Sigmoid colon (tissue), 4 donors: ENCODE measurements at regions not wholly inside any gene's neighbourhood (a gene's known extent, or its start where the extent isn't known, plus 50 kb on each side); places are given as distances from the start of the nearest gene placed in this dataset.

ENCODE experiments used
- EP300 ChIP-seq, 4 donors: sonication (generic); formaldehyde crosslinking; IDR thresholded peaks; one replicate each; pipeline ENCODE4 v1.6.1; 2017; ENCODE audit warnings: antibody characterized with exemption in 4 of 4
- TF ChIP-seq, protein P1 (sequence below), 4 experiments: fragments of 450-650 bp in 3 of 4; fragments of 200-600 bp in 1 of 4; IDR thresholded peaks; one replicate each; pipeline ENCODE4 v1.5.1; 2016 to 2019; ENCODE audit warnings: antibody characterized with exemption in 4 of 4, mild to moderate bottlenecking in 3 of 4, moderate library complexity in 2 of 4

DNA sequence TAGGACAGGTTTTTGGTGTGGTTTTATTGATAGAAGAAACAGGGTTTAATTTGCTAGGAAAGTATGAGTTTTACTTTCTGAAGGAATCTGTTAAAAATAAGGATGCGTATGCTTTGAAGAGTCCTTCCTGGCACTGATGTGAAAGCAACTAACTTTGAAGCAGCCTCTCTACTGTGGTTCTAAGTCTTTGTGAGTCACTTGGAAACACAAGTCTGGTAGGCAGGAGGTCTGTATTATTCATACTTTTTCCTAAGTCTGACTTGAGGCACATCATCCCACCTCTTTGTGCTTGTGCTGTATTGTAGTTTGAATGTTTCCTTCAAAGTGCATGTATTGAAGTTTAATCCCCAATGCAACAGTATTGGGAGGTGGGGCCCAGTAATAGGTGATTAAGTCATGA is 129.0 kb downstream of the TAF11L14 start:
- TF ChIP-seq, protein P1, sequence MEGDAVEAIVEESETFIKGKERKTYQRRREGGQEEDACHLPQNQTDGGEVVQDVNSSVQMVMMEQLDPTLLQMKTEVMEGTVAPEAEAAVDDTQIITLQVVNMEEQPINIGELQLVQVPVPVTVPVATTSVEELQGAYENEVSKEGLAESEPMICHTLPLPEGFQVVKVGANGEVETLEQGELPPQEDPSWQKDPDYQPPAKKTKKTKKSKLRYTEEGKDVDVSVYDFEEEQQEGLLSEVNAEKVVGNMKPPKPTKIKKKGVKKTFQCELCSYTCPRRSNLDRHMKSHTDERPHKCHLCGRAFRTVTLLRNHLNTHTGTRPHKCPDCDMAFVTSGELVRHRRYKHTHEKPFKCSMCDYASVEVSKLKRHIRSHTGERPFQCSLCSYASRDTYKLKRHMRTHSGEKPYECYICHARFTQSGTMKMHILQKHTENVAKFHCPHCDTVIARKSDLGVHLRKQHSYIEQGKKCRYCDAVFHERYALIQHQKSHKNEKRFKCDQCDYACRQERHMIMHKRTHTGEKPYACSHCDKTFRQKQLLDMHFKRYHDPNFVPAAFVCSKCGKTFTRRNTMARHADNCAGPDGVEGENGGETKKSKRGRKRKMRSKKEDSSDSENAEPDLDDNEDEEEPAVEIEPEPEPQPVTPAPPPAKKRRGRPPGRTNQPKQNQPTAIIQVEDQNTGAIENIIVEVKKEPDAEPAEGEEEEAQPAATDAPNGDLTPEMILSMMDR (IDR thresholded peaks at IDR 0.05): no peak
- TF ChIP-seq EP300 (IDR thresholded peaks at IDR 0.05): no peak
